ENCODE measurements at regions not wholly inside any gene's neighbourhood (a gene's known extent, or its start where the extent isn't known, plus 50 kb on each side); places are given as distances from the start of the nearest gene placed in this dataset.

DNA sequence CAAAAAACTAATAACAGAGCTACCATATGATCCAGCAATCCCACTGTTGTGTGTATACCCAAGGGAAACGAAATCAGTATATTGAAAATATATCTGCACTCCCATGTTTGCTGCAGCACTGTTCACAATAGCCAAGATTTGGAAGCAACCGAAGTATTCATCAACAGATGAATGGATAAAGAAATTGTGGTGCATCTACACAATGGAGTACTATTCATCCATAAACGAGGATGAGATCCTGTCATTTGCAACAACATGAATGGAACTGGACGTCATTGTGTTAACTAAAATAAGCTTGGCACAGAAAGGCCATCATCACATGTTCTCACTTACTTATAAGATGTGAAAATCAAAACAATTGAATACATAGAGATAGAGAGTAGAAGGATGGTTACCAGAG lies 402.1 kb downstream of the KCTD8 start:
- intact Hi-C loops (cut with DNase I) = no loop called here
- Histone ChIP-seq H3K4me3 (no peak overlapping the region), H3K27ac (no peak overlapping the region)

DNA sequence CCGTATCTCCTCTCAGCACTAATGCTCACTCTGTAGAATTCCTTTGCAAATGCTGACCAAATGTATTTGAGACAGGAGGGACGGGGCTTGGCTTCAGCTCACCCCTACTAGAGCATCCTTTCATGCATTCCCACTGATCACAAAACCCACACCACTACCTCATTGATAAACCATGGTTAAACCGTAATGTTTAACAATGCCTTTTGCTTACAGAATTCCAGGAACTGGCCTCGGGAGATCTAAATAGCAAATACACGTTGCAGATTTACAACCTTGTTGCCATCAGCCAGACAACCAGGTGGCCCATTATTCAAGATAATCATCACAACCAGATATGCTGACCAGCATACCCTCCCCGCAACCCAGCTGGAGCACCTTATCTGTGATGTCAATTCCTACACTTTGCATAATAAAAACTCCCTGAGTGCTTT lies 391.9 kb downstream of the KCTD8 start:
- WGBS, 3 donors = 22 to 32% (median 29%) methylated on average over 6 of the region's 6 CpGs
- no peaks in the 10 kb centered on the region for H3K36me3 ChIP-seq
- no peak overlapping the region for H3K4me3 ChIP-seq
- DNase-seq = no peak
- no peak for TF ChIP-seq EP300 (IDR thresholded peaks at IDR 0.05)
- no peak for TF ChIP-seq POLR2A (IDR thresholded peaks at IDR 0.05)
- TF ChIP-seq, protein P1, sequence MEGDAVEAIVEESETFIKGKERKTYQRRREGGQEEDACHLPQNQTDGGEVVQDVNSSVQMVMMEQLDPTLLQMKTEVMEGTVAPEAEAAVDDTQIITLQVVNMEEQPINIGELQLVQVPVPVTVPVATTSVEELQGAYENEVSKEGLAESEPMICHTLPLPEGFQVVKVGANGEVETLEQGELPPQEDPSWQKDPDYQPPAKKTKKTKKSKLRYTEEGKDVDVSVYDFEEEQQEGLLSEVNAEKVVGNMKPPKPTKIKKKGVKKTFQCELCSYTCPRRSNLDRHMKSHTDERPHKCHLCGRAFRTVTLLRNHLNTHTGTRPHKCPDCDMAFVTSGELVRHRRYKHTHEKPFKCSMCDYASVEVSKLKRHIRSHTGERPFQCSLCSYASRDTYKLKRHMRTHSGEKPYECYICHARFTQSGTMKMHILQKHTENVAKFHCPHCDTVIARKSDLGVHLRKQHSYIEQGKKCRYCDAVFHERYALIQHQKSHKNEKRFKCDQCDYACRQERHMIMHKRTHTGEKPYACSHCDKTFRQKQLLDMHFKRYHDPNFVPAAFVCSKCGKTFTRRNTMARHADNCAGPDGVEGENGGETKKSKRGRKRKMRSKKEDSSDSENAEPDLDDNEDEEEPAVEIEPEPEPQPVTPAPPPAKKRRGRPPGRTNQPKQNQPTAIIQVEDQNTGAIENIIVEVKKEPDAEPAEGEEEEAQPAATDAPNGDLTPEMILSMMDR (IDR thresholded peaks at IDR 0.05) = no peak
- no peaks in the 10 kb centered on the region for H3K27me3 ChIP-seq
- H3K4me1 ChIP-seq (ENCODE audit: insufficient read depth) = no peaks in the 10 kb centered on the region
- intact Hi-C loops (cut with DNase I) = no loop called here
- no peak overlapping the region for H3K27ac ChIP-seq
- H3K9me3 ChIP-seq = no peaks in the 10 kb centered on the region

More for the DNA sequence above, 402.1 kb downstream of the KCTD8 start:
- Histone ChIP-seq H3K27me3 (no peaks in the 10 kb centered on the region), H3K4me1 (ENCODE audit: insufficient read depth) (no peaks in the 10 kb centered on the region), H3K36me3 (no peaks in the 10 kb centered on the region), H3K9me3 (no peaks in the 10 kb centered on the region)
- no peak for DNase-seq
- WGBS, 3 donors = 79 to 86% (median 80%) methylated on average over 4 of the region's 4 CpGs
- no peak for TF ChIP-seq EP300 (IDR thresholded peaks at IDR 0.05)

DNA sequence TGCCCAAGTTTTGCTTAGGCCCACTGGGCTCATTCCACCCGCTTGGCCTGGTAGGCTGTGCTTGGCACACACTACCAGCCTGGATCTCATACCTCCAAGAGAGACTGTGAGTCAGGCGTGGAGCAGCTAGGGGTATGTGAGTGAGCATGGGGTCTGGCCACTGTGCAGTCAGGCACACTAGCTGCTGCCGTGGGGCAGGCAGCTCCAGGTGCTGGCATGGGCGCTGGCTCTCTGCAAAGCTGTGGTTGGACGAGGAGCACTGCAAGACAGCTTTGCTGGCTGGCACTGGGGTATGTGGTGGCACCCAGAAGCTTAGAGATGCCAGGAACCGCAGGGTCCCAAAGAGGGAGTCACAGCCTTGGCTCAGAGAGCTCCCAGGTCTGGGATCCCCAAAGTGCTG lies 377.8 kb downstream of the KCTD8 start:
- Histone ChIP-seq H3K27me3 (no peaks in the 10 kb centered on the region), H3K9me3 (no peaks in the 10 kb centered on the region), H3K4me3 (no peak overlapping the region), H3K36me3 (no peaks in the 10 kb centered on the region), H3K4me1 (ENCODE audit: insufficient read depth) (no peaks in the 10 kb centered on the region), H3K27ac (no peak overlapping the region)
- intact Hi-C loops (cut with DNase I) = no loop called here
- DNase-seq = no peak
- WGBS, 3 donors = 92 to 93% (median 92%) methylated on average over 3 to 6 of the region's 6 CpGs
- TF ChIP-seq POLR2A (IDR thresholded peaks at IDR 0.05) (no peak), EP300 (IDR thresholded peaks at IDR 0.05) (no peak)
- TF ChIP-seq, protein P1 (IDR thresholded peaks at IDR 0.05) = no peak

DNA sequence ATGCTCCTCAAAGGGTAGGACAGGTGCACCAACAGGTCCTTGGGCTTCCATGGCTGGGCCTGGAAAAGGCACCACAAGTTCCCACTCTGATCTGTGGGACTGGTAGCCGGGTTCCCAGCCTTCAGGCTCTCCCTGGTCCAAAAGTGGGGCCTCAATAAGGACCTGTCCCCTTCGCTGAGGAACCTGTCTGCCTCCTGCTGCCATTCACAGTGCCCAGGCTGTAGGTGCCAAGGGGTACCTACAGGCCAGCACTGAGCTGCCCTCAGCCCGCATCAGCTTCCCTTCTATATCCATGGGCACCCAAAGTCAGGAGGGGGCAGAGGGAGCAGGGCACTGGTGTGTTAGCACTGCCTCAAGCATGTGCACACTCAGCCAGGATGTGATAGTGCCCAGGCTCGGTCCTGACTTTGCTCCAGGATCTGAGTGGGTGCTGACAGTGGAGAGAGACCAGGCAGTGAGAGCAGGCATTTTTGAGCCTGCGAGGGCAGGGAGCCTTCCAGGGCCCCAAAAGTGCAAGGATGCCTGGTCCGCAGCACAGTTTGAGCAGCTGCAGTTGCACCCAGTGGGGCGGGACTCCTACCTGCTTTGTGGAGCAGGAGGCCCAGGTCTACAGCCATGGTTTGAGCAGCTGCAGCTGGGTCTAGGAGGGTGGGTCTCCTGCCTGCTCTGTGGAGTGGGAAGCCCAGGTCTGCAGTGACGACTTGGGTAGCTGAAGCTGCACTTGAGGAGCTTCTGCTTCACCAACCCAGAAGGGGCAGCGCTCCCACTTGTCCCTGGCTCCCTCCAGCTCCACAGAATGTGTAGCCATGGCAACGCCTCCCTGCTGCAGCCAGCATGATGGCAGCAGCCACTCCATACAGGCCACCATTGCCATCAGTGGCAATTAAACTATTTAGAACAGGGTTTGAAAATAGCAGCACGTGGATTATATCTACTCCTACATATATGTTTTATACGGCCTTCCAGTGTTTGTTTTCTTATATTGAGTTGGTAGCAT lies 376.4 kb downstream of the KCTD8 start:
- H3K27ac ChIP-seq = no peak overlapping the region
- no peaks in the 10 kb centered on the region for H3K9me3 ChIP-seq
- TF ChIP-seq EP300 (IDR thresholded peaks at IDR 0.05) (no peak), POLR2A (IDR thresholded peaks at IDR 0.05) (no peak)
- TF ChIP-seq, protein P1 (IDR thresholded peaks at IDR 0.05) = no peak
- DNase-seq = no peak
- intact Hi-C loops (cut with DNase I) = no loop called here
- no peaks in the 10 kb centered on the region for H3K36me3 ChIP-seq
- H3K4me1 ChIP-seq (ENCODE audit: insufficient read depth) = no peaks in the 10 kb centered on the region
- H3K27me3 ChIP-seq = no peaks in the 10 kb centered on the region
- 83 to 94% (median 87%) methylated on average over 11 to 12 of the region's 12 CpGs for whole genome bisulfite sequencing, 3 donors
- H3K4me3 ChIP-seq = no peak overlapping the region

DNA sequence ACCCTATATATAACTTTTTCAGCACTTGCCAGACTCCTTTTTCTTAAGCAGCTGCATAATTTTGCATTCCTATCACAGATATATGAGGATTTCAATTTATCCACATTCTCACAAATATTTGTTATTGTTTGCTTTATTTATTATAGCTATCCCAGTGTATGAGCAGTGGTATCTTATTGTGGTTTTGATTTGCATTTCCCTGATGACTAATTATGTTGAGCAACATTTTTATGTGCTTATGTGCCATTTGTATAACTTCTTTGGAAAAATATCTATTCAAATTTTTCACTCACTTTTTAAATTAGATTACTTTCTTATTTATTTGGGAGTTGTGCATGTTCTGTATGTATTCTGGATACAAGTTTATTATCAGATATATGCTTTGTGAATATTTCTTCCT lies 361.9 kb downstream of the KCTD8 start:
- H3K27me3 ChIP-seq = no peaks in the 10 kb centered on the region
- no peak overlapping the region for H3K27ac ChIP-seq
- H3K4me3 ChIP-seq = no peak overlapping the region
- no peaks in the 10 kb centered on the region for H3K9me3 ChIP-seq
- no peak for DNase-seq
- TF ChIP-seq EP300 (IDR thresholded peaks at IDR 0.05) = no peak
- no peak for TF ChIP-seq POLR2A (IDR thresholded peaks at IDR 0.05)
- TF ChIP-seq, protein P1 (IDR thresholded peaks at IDR 0.05) = no peak
- H3K4me1 ChIP-seq (ENCODE audit: insufficient read depth) = no peaks in the 10 kb centered on the region
- H3K36me3 ChIP-seq = no peaks in the 10 kb centered on the region
- intact Hi-C loops (cut with DNase I) = no loop called here
